ENCODE measurements at regions not wholly inside any gene's neighbourhood (a gene's known extent, or its start where the extent isn't known, plus 50 kb on each side); places are given as distances from the start of the nearest gene placed in this dataset.

- TF ChIP-seq CTCF (IDR thresholded peaks at IDR 0.05), result no peak
- TF ChIP-seq EZH2 (IDR thresholded peaks at IDR 0.05; ENCODE audit: borderline replicate concordance, insufficient read depth, low read depth, low read length, poor library complexity, severe bottlenecking), result no peak
Measured at GRCh38 chr3:177249203-177249602, 51.9 kb upstream of the TBL1XR1 start.
